ENCODE measurements at regions not wholly inside any gene's neighbourhood (a gene's known extent, or its start where the extent isn't known, plus 50 kb on each side); places are given as distances from the start of the nearest gene placed in this dataset.

GRCh38 chr2:215612786-215613185 lies 176.9 kb upstream of the FN1 start:
- no peak for TF ChIP-seq ZFP1 (CRISPR knock-in tag; IDR thresholded peaks at IDR 0.05)
- TF ChIP-seq CTCF (CRISPR knock-in tag; IDR thresholded peaks at IDR 0.05): no peak
- no peak for TF ChIP-seq ZNF232 (CRISPR knock-in tag; IDR thresholded peaks at IDR 0.05; ENCODE audit: borderline replicate concordance)
- no peak for TF ChIP-seq GLI4 (CRISPR knock-in tag; IDR thresholded peaks at IDR 0.05; ENCODE audit: borderline replicate concordance)
- no peak for TF ChIP-seq CHD2 (IDR thresholded peaks at IDR 0.05; ENCODE audit: low read depth, low read length)
- TF ChIP-seq ZNF768 (CRISPR knock-in tag; IDR thresholded peaks at IDR 0.05): no peak
- no peak for TF ChIP-seq ZNF275 (CRISPR knock-in tag; IDR thresholded peaks at IDR 0.05; ENCODE audit: borderline replicate concordance)

All from HepG2 (cell line).